HT-29 (cell line): ENCODE measurements at regions not wholly inside any gene's neighbourhood (a gene's known extent, or its start where the extent isn't known, plus 50 kb on each side); places are given as distances from the start of the nearest gene placed in this dataset. TPM values are rescaled to one million over a fixed set of nuclear protein-coding genes. Genes with fewer than 3 reads are reported as not detected.

Source experiments
- DNase-seq: peaks from one replicate; pipeline ENCODE4 v3.0.0-alpha.2; 2015; ENCODE audit warnings: low spot score
- small RNA-seq: library from RNA; depleted of rRNA; stranded (forward); fragments of <200 nt; gene quantifications from one replicate; pipeline ENCODE3, GENCODE V24; 2014

DNA sequence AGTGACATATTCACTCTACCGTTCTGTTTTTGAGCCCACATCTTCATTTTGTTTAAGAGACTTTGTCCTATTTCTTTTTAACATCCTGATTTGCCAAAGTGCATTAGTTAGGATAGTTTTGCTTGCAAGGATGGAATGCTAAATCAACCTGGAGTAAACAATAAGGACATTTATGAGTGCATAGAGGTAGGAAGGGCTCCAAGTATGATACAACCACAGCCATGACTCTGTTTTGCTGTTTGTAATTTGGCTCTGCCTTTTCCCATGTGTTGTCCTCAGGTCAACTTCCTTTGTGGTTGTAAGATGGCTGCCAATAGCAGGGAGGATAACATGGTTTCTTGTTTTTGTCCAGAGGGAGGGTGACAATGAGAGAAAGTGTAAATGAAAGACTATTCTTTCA, 66.4 kb upstream of the GOLIM4 start:
- DNase-seq, result no peak

DNA sequence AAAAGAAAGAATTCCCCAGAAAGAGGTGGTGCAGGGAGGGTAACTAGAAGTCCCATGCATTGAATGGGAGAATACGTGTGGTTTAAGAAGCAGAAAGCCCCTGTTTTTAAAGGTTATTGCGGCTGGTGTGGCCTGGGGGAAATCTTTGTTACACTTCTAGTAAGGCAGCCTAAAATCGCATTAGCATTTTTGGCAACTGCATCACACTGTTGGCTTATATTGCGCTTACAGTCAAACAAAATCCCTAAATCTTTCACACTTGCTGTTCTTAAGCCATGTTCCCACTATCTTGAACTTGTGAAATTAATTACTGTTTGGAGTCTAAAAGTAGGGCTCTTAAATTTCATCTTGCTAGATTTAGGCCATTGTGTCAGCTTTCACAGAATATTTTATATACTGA, 66.0 kb upstream of the GOLIM4 start:
- no peak for DNase-seq

DNA sequence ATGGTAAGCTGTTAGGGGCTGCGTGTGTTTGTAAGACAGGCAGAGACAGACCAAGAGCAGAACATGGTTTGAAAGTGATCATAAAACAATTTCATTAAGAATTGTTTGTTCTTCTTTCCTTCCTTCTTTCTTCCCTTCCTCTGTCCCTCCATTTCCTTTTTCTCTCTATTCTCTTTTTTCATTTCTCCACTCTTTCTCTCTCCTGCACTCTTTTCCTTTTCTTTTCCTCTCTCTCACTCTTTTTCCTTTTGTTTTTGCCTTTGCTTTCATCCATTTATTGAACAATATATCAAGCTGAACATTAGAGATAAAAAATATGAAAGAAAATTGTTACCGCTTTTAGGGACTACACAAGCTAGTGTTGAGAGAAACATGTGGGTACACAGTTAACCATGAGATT, 62.2 kb upstream of the GOLIM4 start:
- no peak for DNase-seq

DNA sequence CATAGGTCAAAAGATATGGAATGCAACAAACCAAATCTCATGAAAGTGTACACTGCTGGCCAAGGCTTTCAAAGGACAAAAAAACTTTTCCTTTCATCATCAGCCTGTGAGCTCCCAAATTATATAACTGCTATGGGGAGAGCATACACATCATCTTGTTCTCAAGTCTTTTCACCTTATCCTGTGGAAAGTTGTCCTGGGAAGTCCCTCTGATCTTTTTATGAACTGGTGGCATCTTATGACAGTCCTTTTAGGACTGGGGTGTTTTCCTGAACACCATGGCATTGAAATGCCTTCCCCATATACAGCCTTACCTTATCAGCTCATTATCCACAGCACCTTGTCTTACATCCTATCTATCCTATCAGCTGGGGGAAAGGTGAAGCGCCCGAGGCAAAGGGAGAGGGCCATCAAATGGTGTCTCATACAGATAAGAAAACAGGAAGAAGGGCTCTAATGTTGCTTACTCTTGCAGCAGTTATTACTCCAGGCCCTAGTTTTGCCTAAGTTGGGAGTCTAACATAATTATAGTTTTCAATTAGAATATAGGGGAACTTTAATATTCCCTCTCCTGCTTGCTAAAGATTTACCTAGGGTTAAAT, 61.5 kb upstream of the GOLIM4 start:
- no peak for DNase-seq

DNA sequence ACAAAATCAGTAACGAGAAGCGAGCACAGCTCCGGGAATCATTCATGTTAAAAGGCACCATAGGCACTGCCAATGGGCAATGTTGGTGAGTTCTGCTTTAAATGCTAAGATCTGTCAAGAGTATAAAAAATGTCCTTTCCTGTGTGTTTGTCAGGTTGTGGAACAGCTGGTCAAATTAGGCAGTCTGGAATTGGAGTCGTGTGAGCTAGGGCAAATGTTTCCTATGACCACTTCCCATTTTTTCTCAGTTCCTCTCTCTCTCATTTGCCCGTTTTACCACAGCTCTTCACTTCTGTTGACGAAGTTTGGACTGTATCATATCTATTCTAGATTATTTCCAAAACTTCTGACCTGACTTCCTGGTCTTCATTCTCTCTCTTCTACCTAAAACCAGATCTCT, 60.8 kb upstream of the GOLIM4 start:
- DNase-seq, result no peak

DNA sequence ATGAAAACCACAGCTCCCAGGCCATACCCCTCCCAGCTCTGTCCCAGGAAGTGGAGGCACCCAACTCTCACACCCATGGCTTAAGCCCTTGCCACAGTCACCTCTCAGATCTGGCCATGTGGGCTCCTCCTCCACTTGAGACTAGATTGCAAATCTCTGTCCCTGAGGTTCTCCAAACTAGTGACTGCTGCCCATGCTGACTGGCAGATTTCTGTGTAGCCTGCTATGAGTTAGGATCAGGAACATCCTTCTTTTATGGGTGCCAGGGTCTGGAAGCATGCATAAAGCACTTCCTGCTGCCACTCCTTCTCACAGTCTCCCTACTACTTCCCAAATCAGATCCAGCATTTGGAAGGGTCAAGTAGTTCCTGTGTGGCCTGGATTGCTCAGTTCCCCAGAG, 59.6 kb upstream of the GOLIM4 start:
- DNase-seq, result no peak

DNA sequence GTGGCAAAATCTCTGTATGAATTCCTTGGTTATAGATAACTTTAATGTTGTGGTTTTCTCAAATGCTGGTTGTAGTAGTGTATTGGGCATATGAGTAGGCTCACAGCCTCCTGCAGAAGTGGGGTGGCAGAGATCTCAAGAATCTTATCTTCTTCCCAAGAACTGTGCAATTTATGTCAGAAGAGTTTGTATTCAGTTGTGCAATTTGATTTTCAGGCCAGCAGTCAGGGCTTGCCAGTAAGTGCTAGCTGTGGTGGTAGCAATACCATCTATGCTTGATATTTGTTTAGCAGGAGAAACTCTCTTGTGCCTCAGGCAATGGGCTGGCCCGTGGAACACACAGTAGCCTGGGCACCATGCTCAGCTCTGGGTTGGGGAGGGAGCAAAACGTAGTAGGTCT, 58.4 kb upstream of the GOLIM4 start:
- no peak for DNase-seq

DNA sequence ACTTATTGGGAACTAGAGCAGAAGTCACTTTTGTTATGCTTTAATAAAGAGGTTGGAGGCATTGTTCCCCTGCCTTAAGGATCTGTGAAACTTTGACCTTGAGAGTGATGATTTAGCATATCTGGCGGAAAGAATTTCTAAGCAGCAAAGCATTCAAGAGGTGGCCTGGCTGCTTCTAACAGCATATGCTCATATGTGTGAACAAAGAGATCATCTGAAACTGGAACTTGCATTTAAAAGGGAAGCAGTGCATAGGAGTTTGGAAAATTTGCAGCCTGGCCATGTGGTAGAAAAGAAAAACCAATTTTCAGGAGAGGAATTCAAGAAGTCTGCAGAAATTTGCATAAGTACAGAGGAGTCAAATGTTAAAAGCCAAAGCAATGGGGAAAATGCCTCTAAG, 56.4 kb upstream of the GOLIM4 start:
- DNase-seq, result no peak

Small RNA genes in the stretch of these regions (small RNA-seq; reads per million reads assigned to genes)
- gene MIR551B (not detected), gene RNU2-20P (0.22 reads per million)
